Glutamatergic neuron (in vitro differentiated cells): ENCODE measurements at regions not wholly inside any gene's neighbourhood (a gene's known extent, or its start where the extent isn't known, plus 50 kb on each side); places are given as distances from the start of the nearest gene placed in this dataset.

Experiments used
- DNase-seq: peaks from one replicate; pipeline ENCODE4 v3.0.0; 2022
- H3K27ac Mint-ChIP-seq: one replicate; pipeline ENCODE4 v1.8.0; 2020; ENCODE audit warnings: mild to moderate bottlenecking, mixed read lengths, inconsistent platforms; ENCODE audit not compliant: unreplicated experiment
- H3K27me3 Mint-ChIP-seq: one replicate; pipeline ENCODE4 v1.8.0; 2020; ENCODE audit warnings: mild to moderate bottlenecking, moderate library complexity, mixed read lengths, inconsistent platforms; ENCODE audit not compliant: unreplicated experiment
- H3K36me3 Mint-ChIP-seq: one replicate; pipeline ENCODE4 v1.8.0; 2020; ENCODE audit warnings: mild to moderate bottlenecking, mixed read lengths, inconsistent platforms; ENCODE audit not compliant: unreplicated experiment
- H3K4me1 Mint-ChIP-seq: one replicate; pipeline ENCODE4 v1.8.0; 2020; ENCODE audit warnings: mild to moderate bottlenecking, low read depth, mixed read lengths, inconsistent platforms; ENCODE audit not compliant: unreplicated experiment
- H3K4me3 Mint-ChIP-seq: one replicate; pipeline ENCODE4 v1.8.0; 2020; ENCODE audit warnings: mild to moderate bottlenecking, mixed read lengths, inconsistent platforms; ENCODE audit not compliant: unreplicated experiment
- H3K9me3 Mint-ChIP-seq: one replicate; pipeline ENCODE4 v1.8.0; 2020; ENCODE audit warnings: mild to moderate bottlenecking, moderate library complexity, mixed read lengths, inconsistent platforms; ENCODE audit not compliant: unreplicated experiment
- CTCF ChIP-seq: fragments of 200-600 bp; sonication (generic); IDR thresholded peaks from one replicate; pipeline ENCODE4 v1.5.0; 2021; ENCODE audit not compliant: partially characterized antibody, unreplicated experiment

- H3K4me1 Mint-ChIP-seq: no peaks in the 10 kb centered on the region
- DNase-seq: no peak
- no peak for TF ChIP-seq CTCF
- peaks cover 5% of the 10 kb centered on the region for H3K36me3 Mint-ChIP-seq
- no peaks in the 10 kb centered on the region for H3K9me3 Mint-ChIP-seq
- H3K27ac Mint-ChIP-seq: no peak overlapping the region
- no peaks in the 10 kb centered on the region for H3K27me3 Mint-ChIP-seq
- H3K4me3 Mint-ChIP-seq: no peak overlapping the region
Observed at GRCh38 chr20:52497731-52498130, 306.2 kb upstream of the ZFP64 start.

- Mint-ChIP-seq H3K9me3 (no peaks in the 10 kb centered on the region), H3K4me1 (no peaks in the 10 kb centered on the region), H3K4me3 (no peak overlapping the region), H3K36me3 (peaks cover 5% of the 10 kb centered on the region), H3K27me3 (no peaks in the 10 kb centered on the region), H3K27ac (no peak overlapping the region)
- TF ChIP-seq CTCF: no peak
- no peak for DNase-seq
Observed at GRCh38 chr20:52496191-52496590, 304.6 kb upstream of the ZFP64 start.

GRCh38 chr20:52494244-52494643 is 302.7 kb upstream of the ZFP64 start:
- Mint-ChIP-seq H3K4me1 (no peaks in the 10 kb centered on the region), H3K9me3 (no peaks in the 10 kb centered on the region), H3K4me3 (no peak overlapping the region), H3K36me3 (peaks cover 5% of the 10 kb centered on the region), H3K27me3 (peaks cover 4% of the 10 kb centered on the region), H3K27ac (no peak overlapping the region)
- no peak for TF ChIP-seq CTCF
- DNase-seq: no peak

- DNase-seq: no peak
- Mint-ChIP-seq H3K9me3 (no peaks in the 10 kb centered on the region), H3K27me3 (peaks cover 4% of the 10 kb centered on the region), H3K4me1 (no peaks in the 10 kb centered on the region), H3K27ac (no peak overlapping the region), H3K36me3 (peaks cover 5% of the 10 kb centered on the region), H3K4me3 (no peak overlapping the region)
- no peak for TF ChIP-seq CTCF
Observed at GRCh38 chr20:52493171-52493721, 301.7 kb upstream of the ZFP64 start.

GRCh38 chr20:52490711-52491430 is 299.3 kb upstream of the ZFP64 start:
- H3K4me1 Mint-ChIP-seq: no peaks in the 10 kb centered on the region
- no peak overlapping the region for H3K4me3 Mint-ChIP-seq
- H3K27me3 Mint-ChIP-seq: peaks cover 4% of the 10 kb centered on the region
- no peak for TF ChIP-seq CTCF
- no peaks in the 10 kb centered on the region for H3K9me3 Mint-ChIP-seq
- H3K27ac Mint-ChIP-seq: no peak overlapping the region
- DNase-seq: no peak
- H3K36me3 Mint-ChIP-seq: no peaks in the 10 kb centered on the region
